Chondrocyte (in vitro differentiated cells): ENCODE measurements at regions not wholly inside any gene's neighbourhood (a gene's known extent, or its start where the extent isn't known, plus 50 kb on each side); places are given as distances from the start of the nearest gene placed in this dataset.
A peak's percentile ranks its signal among the peaks of the same experiment; 100 is the strongest.
"Not testable (repeated sequence)": the region's sequence is repeated elsewhere in the genome, so short reads cannot be mapped to it uniquely, and the experiment has no call there.

Source experiments
- DNase-seq: peaks from one replicate; pipeline ENCODE4 v3.0.0; 2021; ENCODE audit warnings: mixed read lengths, low spot score
- H3K27ac Mint-ChIP-seq: one replicate; pipeline ENCODE4 v1.8.0; 2021; ENCODE audit warnings: mild to moderate bottlenecking, moderate library complexity, mixed read lengths; ENCODE audit not compliant: unreplicated experiment
- H3K27me3 Mint-ChIP-seq: 2 replicates; pipeline ENCODE4 v1.8.0; 2021; ENCODE audit warnings: low read depth, mixed read lengths
- H3K36me3 Mint-ChIP-seq: 2 replicates; pipeline ENCODE4 v1.8.0; 2021; ENCODE audit warnings: low read depth, mixed read lengths
- H3K4me1 Mint-ChIP-seq: 2 replicates; pipeline ENCODE4 v1.8.0; 2021; ENCODE audit warnings: low read depth, mild to moderate bottlenecking, mixed read lengths
- H3K4me3 Mint-ChIP-seq: one replicate; pipeline ENCODE4 v1.8.0; 2021; ENCODE audit warnings: mild to moderate bottlenecking, moderate library complexity, mixed read lengths; ENCODE audit not compliant: unreplicated experiment
- H3K9me3 Mint-ChIP-seq: 2 replicates; pipeline ENCODE4 v1.8.0; 2021; ENCODE audit warnings: low read depth, mixed read lengths
- CTCF ChIP-seq: fragments of 200-600 bp; sonication (generic); IDR thresholded peaks from 2 replicates; pipeline ENCODE4 v1.5.0; 2021; ENCODE audit warnings: antibody characterized with exemption, mild to moderate bottlenecking, moderate library complexity

- Mint-ChIP-seq H3K4me1 (peaks cover 4% of the 10 kb centered on the region), H3K36me3 (no peaks in the 10 kb centered on the region), H3K4me3 (no peak overlapping the region), H3K27ac (no peak overlapping the region), H3K9me3 (no peaks in the 10 kb centered on the region), H3K27me3 (peaks cover 10% of the 10 kb centered on the region)
- DNase-seq = peak; percentile 75
- TF ChIP-seq CTCF = no peak
Observed at GRCh38 chr20:50360218-50360672, 149.9 kb upstream of the PTPN1 start.

- H3K4me1 Mint-ChIP-seq = peaks cover 4% of the 10 kb centered on the region
- no peaks in the 10 kb centered on the region for H3K9me3 Mint-ChIP-seq
- peak; percentile 51 for DNase-seq
- H3K36me3 Mint-ChIP-seq = no peaks in the 10 kb centered on the region
- H3K4me3 Mint-ChIP-seq = no peak overlapping the region
- no peak overlapping the region for H3K27ac Mint-ChIP-seq
- TF ChIP-seq CTCF = no peak
- peaks cover 10% of the 10 kb centered on the region for H3K27me3 Mint-ChIP-seq
Observed at GRCh38 chr20:50360921-50361320, 149.3 kb upstream of the PTPN1 start.

GRCh38 chr20:50362177-50362576 lies 148.0 kb upstream of the PTPN1 start:
- H3K27ac Mint-ChIP-seq, DNase-seq, H3K27me3 Mint-ChIP-seq, H3K4me1 Mint-ChIP-seq, H3K36me3 Mint-ChIP-seq, H3K9me3 Mint-ChIP-seq, H3K4me3 Mint-ChIP-seq: not testable (repeated sequence)

GRCh38 chr20:50363027-50363426 lies 147.2 kb upstream of the PTPN1 start:
- H3K9me3 Mint-ChIP-seq = no peaks in the 10 kb centered on the region
- no peak overlapping the region for H3K4me3 Mint-ChIP-seq
- H3K27ac Mint-ChIP-seq = no peak overlapping the region
- TF ChIP-seq CTCF = no peak
- DNase-seq = no peak
- H3K27me3 Mint-ChIP-seq = peaks cover 10% of the 10 kb centered on the region
- H3K4me1 Mint-ChIP-seq = peaks cover 8% of the 10 kb centered on the region
- H3K36me3 Mint-ChIP-seq = no peaks in the 10 kb centered on the region

- peaks cover 10% of the 10 kb centered on the region for H3K27me3 Mint-ChIP-seq
- no peaks in the 10 kb centered on the region for H3K36me3 Mint-ChIP-seq
- peaks cover 8% of the 10 kb centered on the region for H3K4me1 Mint-ChIP-seq
- H3K27ac Mint-ChIP-seq = no peak overlapping the region
- peak; percentile 68 for DNase-seq
- no peak overlapping the region for H3K4me3 Mint-ChIP-seq
- H3K9me3 Mint-ChIP-seq = no peaks in the 10 kb centered on the region
- TF ChIP-seq CTCF = no peak
Observed at GRCh38 chr20:50363479-50363878, 146.7 kb upstream of the PTPN1 start.

GRCh38 chr20:50364542-50364941 lies 145.6 kb upstream of the PTPN1 start:
- no peak for DNase-seq
- TF ChIP-seq CTCF = no peak
- H3K27me3 Mint-ChIP-seq = peaks cover 7% of the 10 kb centered on the region
- H3K27ac Mint-ChIP-seq = no peak overlapping the region
- H3K4me1 Mint-ChIP-seq = peaks cover 6% of the 10 kb centered on the region
- H3K9me3 Mint-ChIP-seq = no peaks in the 10 kb centered on the region
- H3K36me3 Mint-ChIP-seq = no peaks in the 10 kb centered on the region
- H3K4me3 Mint-ChIP-seq = no peak overlapping the region
